BJ (cell line): ENCODE measurements at regions not wholly inside any gene's neighbourhood (a gene's known extent, or its start where the extent isn't known, plus 50 kb on each side); places are given as distances from the start of the nearest gene placed in this dataset.

Experiments used
- CTCF ChIA-PET: fragments of 350-600 bp; formaldehyde crosslinking; extraction: SDS; loops from one replicate; lab custom pipeline; 2021; ENCODE audit warnings: antibody characterized with exemption, inconsistent platforms; lab: Yijun Ruan, JAX
- POLR2A ChIA-PET: fragments of 300-600 bp; sonication (Branson Sonifier 250); formaldehyde crosslinking; extraction: SDS; loops from one replicate; lab custom pipeline; 2021; ENCODE audit warnings: antibody characterized with exemption; lab: Charles Lee
- DNase-seq: peaks from one replicate; pipeline ENCODE4 v3.0.0-alpha.2; 2011; ENCODE audit warnings: low read depth
- H3K27me3 ChIP-seq: 2 replicates; pipeline ENCODE4 v1.6.0; 2011; ENCODE audit warnings: low read length; ENCODE audit not compliant: control insufficient read depth, insufficient read depth
- H3K36me3 ChIP-seq: 2 replicates; pipeline ENCODE4 v1.5.1; 2011; ENCODE audit warnings: low read length; ENCODE audit not compliant: control insufficient read depth, insufficient read depth
- H3K4me3 ChIP-seq: 2 replicates; pipeline ENCODE4 v1.5.1; 2011; ENCODE audit warnings: low read depth, mild to moderate bottlenecking, control low read depth, low read length
- TF ChIP-seq, protein P1 (sequence below): IDR thresholded peaks from 2 replicates; pipeline ENCODE4 v1.5.1; 2011; ENCODE audit warnings: low read depth, mild to moderate bottlenecking, control low read depth, inconsistent platforms, low read length, moderate library complexity; ENCODE audit not compliant: insufficient read depth

DNA sequence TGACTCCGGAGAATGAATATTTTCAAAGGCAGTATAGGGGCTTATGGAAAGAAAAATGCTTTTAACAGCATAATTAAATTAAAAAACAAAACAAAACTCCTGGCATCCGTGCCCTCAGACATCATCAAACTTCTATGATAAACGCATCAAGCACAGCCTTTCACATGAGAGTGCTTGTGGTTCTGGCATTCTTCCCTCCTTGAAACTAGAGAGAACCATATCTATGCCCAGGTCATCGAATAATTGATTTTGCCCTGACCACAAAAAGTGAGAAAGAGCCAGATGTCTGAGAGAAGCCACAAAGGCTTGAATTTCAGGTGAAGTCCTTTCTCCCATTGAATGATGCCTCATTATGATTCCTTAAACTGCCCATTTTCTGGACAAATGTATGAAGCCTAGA lies 286.8 kb downstream of the CBLL2 start:
- H3K27me3 ChIP-seq, result no peaks in the 10 kb centered on the region
- no peak overlapping the region for H3K4me3 ChIP-seq
- POLR2A ChIA-PET, result no interaction called here
- CTCF ChIA-PET, result no interaction called here
- TF ChIP-seq, protein P1, sequence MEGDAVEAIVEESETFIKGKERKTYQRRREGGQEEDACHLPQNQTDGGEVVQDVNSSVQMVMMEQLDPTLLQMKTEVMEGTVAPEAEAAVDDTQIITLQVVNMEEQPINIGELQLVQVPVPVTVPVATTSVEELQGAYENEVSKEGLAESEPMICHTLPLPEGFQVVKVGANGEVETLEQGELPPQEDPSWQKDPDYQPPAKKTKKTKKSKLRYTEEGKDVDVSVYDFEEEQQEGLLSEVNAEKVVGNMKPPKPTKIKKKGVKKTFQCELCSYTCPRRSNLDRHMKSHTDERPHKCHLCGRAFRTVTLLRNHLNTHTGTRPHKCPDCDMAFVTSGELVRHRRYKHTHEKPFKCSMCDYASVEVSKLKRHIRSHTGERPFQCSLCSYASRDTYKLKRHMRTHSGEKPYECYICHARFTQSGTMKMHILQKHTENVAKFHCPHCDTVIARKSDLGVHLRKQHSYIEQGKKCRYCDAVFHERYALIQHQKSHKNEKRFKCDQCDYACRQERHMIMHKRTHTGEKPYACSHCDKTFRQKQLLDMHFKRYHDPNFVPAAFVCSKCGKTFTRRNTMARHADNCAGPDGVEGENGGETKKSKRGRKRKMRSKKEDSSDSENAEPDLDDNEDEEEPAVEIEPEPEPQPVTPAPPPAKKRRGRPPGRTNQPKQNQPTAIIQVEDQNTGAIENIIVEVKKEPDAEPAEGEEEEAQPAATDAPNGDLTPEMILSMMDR, result no peak
- no peaks in the 10 kb centered on the region for H3K36me3 ChIP-seq
- no peak for DNase-seq

GRCh38 chrX:22575161-22575845 lies 302.6 kb downstream of the CBLL2 start:
- Histone ChIP-seq H3K36me3 (no peaks in the 10 kb centered on the region), H3K4me3 (no peak overlapping the region), H3K27me3 (no peaks in the 10 kb centered on the region)
- POLR2A ChIA-PET, result no interaction called here
- CTCF ChIA-PET, result interaction anchor here (0.7 kb wide), 2 partner anchors 261 to 270 kb away, joined by 3 read pairs; no protein-coding TSS in a partner anchor
- TF ChIP-seq, protein P1, result no peak
- no peak for DNase-seq

- POLR2A ChIA-PET, result no interaction called here
- CTCF ChIA-PET, result no interaction called here
- no peak overlapping the region for H3K4me3 ChIP-seq
- H3K36me3 ChIP-seq, result no peaks in the 10 kb centered on the region
- DNase-seq, result no peak
- TF ChIP-seq, protein P1, result no peak
- H3K27me3 ChIP-seq, result no peaks in the 10 kb centered on the region
Observed at GRCh38 chrX:22577181-22577580, 304.5 kb downstream of the CBLL2 start.

GRCh38 chrX:22585831-22586230 lies 313.1 kb downstream of the CBLL2 start:
- DNase-seq, result no peak
- Histone ChIP-seq H3K4me3 (no peak overlapping the region), H3K27me3 (no peaks in the 10 kb centered on the region), H3K36me3 (no peaks in the 10 kb centered on the region)
- TF ChIP-seq, protein P1, result no peak
- POLR2A ChIA-PET, result no interaction called here
- CTCF ChIA-PET, result no interaction called here

- TF ChIP-seq, protein P1, result no peak
- ChIA-PET POLR2A (no interaction called here), CTCF (no interaction called here)
- Histone ChIP-seq H3K36me3 (no peaks in the 10 kb centered on the region), H3K27me3 (no peaks in the 10 kb centered on the region), H3K4me3 (no peak overlapping the region)
- DNase-seq, result no peak
Observed at GRCh38 chrX:22589845-22590244, 317.1 kb downstream of the CBLL2 start.
